MM.1S (cell line): ENCODE measurements at regions not wholly inside any gene's neighbourhood (a gene's known extent, or its start where the extent isn't known, plus 50 kb on each side); places are given as distances from the start of the nearest gene placed in this dataset.

Experiments used
- CTCF ChIP-seq: fragments of 300-600 bp; sonication (generic); IDR thresholded peaks from 2 replicates; pipeline ENCODE4 v1.5.1; 2016; ENCODE audit warnings: antibody characterized with exemption, low read length, mixed read lengths
- EZH2 ChIP-seq: fragments of 300-600 bp; sonication (generic); optimal IDR thresholded peaks from 2 replicates; pipeline ENCODE3; 2017; ENCODE audit warnings: low read depth, mild to moderate bottlenecking, antibody characterized with exemption, low read length, mixed read lengths
- EZH2phosphoT487 ChIP-seq: fragments of 300-600 bp; sonication (generic); IDR thresholded peaks from 2 replicates; pipeline ENCODE4 v1.6.1; 2018; ENCODE audit warnings: antibody characterized with exemption, low read length

- TF ChIP-seq CTCF (no peak), EZH2phosphoT487 (no peak), EZH2 (no peak)
Measured at GRCh38 chr11:45073685-45074141, 72.7 kb upstream of the PRDM11 start.
